HG02970 (cell line): ENCODE measurements at regions not wholly inside any gene's neighbourhood (a gene's known extent, or its start where the extent isn't known, plus 50 kb on each side); places are given as distances from the start of the nearest gene placed in this dataset.

Source experiments
- ATAC-seq: cut with Tn5 transposase; IDR thresholded peaks from one replicate; pipeline ENCODE4 v1.9.1; 2021; ENCODE audit warnings: mild to moderate bottlenecking, moderate library complexity, moderate number of reproducible peaks; ENCODE audit not compliant: unreplicated experiment, low FRiP score

DNA sequence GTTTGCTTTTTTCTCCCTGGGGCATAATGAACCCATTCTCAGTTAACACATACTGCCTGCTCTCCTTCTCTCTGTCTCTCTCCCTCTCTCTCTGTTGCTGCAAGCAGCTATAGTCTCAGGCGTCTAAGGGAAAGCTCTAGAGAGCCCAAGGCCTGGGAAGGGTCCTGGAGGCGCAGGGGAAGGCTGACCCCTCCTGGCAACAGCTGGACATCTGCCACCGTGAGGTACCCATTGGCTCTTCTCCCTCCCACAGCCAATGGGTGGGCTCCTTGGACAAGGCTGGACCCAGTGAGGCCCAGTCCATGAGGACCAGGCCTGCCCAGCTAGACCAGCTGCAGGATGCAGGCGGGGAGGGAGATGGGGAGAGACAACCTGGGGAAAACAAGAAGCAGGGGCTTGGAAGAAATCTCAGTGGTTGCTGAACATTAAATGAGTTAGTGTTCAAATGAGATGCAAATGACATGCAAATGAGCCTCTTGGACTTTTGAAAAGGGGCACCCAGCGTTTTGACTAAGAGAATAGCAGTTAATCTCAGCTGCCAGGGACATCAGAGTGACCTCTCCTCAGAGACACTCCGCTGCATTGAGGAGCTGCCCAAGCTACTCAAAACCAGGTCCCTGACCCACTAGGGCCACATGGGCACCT is 349.7 kb downstream of the BUD13 start:
- ATAC-seq = no peak

GRCh38 chr11:116422556-116422955 is 350.2 kb downstream of the BUD13 start:
- no peak for ATAC-seq

DNA sequence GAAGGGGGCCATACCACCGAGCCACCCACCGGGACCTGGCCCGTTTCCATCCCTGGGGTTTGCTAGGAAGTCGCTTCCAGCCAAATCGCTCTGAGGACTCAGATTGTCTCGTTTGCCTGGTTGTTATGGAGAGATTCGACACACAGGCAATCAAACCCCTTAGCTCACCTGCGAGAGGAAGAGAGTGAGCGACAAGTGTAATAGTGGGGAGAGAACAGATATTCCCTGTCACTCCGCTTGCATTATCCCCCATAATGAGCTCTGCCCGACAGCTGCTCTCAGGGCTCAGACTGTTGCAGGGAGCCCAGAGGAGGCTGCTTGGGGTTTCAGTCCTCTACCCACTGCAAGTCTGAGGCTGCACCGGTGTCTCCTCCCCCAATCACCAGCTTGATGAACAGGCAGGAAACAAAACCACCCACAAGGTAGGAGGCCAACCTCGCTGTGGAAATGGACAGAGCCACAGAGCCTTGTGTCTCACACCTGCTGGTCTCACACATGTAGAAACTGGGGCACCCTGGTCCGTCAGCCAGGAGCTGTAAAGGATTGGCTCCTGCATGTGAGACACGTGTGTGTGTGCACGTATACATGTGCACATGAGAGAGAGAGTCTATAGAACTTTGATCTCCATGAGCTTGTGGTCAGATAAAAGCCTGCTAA is 351.1 kb downstream of the BUD13 start:
- ATAC-seq = no peak

- ATAC-seq = no peak
Observed at GRCh38 chr11:116420770-116421528, 351.8 kb downstream of the BUD13 start.

DNA sequence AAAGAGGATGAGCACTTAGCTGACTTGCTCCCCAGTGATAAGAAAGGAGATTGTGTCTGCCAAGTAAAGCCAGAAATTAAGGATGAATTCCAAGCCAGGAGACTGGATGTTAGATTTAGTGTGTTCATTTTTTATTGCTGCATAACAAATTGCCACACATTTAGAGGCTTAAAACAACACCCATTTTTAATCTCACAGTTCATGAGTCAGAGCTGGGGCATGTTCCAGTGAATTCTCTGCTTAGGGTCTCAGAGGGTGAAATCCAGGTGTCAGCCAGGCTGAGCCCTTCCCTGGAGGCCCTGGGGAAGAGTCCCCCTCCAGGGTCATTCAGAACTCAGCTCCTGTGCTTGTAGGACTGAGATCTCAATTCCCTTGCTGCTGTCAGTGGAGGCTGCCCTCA is 352.8 kb downstream of the BUD13 start:
- no peak for ATAC-seq

DNA sequence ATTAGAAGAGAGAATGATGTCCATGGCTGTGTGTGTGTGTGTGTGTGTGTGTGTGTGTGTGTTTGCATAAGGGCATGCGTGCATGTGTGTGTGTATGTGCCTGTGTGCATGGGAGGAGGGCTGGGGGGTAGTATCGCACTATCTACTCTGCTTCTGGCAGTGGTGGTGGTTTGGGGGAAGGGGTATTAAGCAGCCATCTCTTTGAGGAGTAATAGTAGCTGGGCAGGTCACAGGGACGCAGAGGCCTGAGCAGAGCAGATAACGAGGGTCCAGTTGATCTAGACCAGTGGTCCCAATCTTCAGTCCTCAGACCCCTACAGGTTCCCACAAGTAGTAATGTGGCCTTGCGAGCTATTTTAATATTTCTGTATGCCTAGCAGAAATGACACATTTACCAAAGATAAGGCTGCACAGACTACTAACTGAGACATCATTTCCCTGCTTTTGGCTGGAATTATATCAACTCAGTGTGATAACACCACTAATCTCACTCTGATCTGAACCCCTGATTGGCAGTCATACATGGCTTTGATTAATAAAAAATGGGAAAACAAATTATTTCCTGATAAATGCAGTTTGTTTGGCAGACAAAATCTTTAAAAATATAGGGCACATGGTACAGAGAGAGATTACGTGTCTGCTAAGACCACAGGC is 354.3 kb downstream of the BUD13 start:
- no peak for ATAC-seq

GRCh38 chr11:116416852-116417251 is 355.9 kb downstream of the BUD13 start:
- ATAC-seq = no peak

GRCh38 chr11:116415095-116415494 is 357.7 kb downstream of the BUD13 start:
- no peak for ATAC-seq

DNA sequence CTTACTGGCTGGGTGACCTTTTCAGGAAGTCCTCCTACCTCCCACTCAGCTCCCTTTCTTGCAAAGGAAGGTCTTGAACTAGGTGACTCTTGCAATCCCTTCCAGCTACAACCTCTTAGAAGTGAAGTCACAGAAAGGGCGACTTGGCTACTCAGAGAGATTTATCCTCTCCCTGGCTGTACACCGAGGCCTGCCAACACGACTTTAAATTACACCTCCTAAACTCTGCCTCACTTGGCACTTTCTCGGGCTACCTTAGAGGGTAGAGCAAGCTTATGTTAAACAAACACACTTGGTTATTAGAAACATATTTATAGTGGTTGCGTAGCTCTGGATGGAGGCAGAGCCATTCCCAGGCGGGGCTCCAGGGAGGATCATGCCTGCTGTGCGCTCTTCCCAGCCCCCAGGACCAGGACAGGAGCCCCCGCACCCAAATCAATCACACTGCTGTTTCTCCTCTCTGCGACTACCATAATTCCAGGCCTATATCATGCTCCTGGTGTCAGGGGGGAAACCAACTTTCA is 358.4 kb downstream of the BUD13 start:
- no peak for ATAC-seq

- ATAC-seq = no peak
Observed at GRCh38 chr11:116413301-116414242, 359.2 kb downstream of the BUD13 start.

DNA sequence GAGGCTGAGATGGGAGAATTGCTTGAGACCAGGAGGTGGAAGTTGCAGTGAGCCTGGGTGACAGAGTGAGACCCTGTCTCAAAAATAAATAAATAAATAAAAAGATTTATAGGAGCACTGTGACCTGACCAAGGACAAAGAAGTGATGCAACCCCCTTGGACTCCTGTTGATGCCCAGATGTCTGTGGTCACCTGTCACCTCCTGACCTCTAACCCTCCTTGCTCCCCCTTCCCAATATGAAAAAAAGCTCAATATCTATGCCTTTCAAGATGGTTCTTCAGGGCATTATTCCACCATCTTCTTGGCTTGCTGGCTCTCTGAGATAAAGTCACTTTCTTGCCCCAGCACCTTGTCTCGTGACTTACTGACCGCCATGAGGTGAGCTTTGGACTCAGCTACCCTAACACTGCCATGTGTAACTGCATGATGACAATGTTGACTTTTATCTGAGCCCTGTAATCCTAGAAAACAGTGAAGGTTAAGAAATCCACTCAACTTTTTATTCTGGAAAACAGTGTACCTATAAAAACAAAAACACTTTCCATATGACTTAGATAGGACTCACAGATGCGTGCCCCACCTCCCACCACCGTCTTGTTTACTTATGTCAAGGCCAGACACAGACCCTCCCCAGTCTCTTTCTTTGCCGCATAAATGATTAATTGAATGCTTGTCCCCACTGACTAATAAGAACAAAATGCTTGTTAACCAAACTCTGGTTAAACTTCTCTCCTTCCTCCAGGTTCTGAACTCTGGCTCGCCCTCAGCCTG is 360.5 kb downstream of the BUD13 start:
- ATAC-seq = no peak

DNA sequence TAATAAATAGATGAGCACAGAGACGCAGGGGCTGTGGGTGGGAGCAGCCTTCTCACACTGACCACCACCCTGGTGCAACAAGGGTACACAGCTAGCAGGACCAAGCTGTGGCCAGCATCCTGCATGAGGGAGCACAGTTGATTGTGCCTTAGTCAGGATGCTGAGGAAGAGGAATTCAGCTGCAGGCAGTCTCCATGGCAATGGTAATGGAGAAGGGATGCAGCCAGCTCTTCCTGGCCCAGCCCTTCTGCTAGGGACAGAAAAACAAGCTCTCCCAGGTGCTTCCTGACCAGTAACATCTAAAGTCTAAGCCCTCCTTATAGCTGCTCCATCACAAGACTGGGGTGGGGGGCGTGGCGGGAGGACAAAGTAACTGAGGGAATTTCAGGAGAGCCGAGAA is 363.5 kb downstream of the BUD13 start:
- no peak for ATAC-seq

DNA sequence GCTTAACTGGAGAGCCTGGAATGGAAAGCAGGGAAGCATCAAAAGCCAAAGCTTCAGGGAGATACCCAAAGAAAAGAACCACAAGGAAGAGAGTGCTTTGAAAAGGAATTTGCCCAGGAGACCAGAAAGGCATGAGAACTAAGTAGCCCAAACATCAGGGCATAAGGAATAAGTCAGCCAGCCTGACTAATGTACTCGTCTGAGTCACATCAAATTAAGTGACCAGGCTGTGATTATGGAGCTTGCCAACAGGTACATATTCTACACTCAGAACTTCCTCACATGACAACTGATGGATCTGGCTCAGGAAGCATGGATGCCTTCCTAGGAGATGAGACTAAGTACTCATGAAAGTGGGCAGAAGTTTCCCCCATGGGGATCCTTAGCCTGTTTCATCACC is 366.7 kb downstream of the BUD13 start:
- ATAC-seq = no peak

DNA sequence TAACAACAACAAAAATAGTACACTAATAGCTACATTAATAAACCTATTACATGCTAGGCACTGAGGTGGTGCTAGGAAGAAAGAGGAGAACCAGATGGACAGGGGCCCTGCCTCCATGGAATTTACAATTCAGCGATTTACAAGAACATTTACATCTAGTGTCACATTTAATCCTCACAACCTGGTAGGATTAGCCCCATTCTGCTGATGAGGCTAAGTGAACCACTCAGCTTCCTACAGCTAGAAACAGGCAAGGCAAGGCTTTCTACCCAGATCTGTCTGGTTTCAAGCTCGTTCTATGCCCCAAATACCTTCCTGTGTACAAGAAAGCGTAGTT is 368.4 kb downstream of the BUD13 start:
- ATAC-seq = no peak

- ATAC-seq = no peak
Observed at GRCh38 chr11:116403794-116404461, 368.9 kb downstream of the BUD13 start.

DNA sequence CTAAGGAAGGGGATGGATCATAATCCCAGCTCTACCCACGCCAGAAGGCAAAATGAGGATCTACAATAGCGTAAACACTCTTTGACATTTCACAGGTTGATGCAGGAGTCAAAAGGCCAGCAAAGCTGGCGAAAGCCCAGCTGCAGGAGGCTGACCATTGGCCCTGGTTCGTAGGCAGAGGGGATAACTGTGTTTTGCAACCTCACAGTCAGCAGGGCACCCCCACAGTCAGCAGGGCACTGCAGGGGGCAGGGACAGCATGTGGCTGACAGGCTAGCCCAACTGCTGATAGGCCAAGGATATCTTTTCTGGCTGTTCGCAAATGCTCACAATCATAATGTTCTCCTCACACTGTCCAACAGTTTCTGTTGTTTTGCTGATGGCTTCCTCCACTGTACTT is 372.7 kb downstream of the BUD13 start:
- no peak for ATAC-seq

GRCh38 chr11:116397602-116398084 is 375.1 kb downstream of the BUD13 start:
- no peak for ATAC-seq

- ATAC-seq = no peak
Observed at GRCh38 chr11:116396331-116396730, 376.5 kb downstream of the BUD13 start.

- ATAC-seq = no peak
Observed at GRCh38 chr11:116394022-116394421, 378.8 kb downstream of the BUD13 start.
